Spleen (tissue), 7 donors: ENCODE measurements at regions not wholly inside any gene's neighbourhood (a gene's known extent, or its start where the extent isn't known, plus 50 kb on each side); places are given as distances from the start of the nearest gene placed in this dataset.

Experiments
- CTCF ChIP-seq, 11 experiments: fragments of 200-600 bp in 7 of 11; fragments of 450-650 bp in 4 of 11; sonication (generic) in 4 of 11; IDR thresholded peaks in 8 of 11; conservative IDR thresholded peaks in 3 of 11; 1 replicate in 7 of 11; 2 replicates in 4 of 11; pipeline versions ENCODE4 v1.4.0 to v1.8.0; 2016 to 2021; ENCODE audit warnings: antibody characterized with exemption in 11 of 11, inconsistent platforms in 4 of 11, mild to moderate bottlenecking in 1 of 11
- POLR2A ChIP-seq, 3 donors: fragments of 450-650 bp; IDR thresholded peaks; one replicate each; pipeline ENCODE4 v1.5.1; 2017; ENCODE audit warnings: antibody characterized with exemption in 3 of 3, mild to moderate bottlenecking in 1 of 3
- POLR2AphosphoS5 ChIP-seq, 3 donors: sonication (generic); formaldehyde crosslinking; IDR thresholded peaks; one replicate each; pipeline ENCODE4 v1.5.1; 2017; ENCODE audit warnings: antibody characterized with exemption in 3 of 3
- donor health status: DM: no; HTN: no; CAD: no; lungs with moderate emphysema.
- donor health status: DM: no; HTN: no; CAD: no.
- donor health status: DM: no; HTN: no; CAD: no.

DNA sequence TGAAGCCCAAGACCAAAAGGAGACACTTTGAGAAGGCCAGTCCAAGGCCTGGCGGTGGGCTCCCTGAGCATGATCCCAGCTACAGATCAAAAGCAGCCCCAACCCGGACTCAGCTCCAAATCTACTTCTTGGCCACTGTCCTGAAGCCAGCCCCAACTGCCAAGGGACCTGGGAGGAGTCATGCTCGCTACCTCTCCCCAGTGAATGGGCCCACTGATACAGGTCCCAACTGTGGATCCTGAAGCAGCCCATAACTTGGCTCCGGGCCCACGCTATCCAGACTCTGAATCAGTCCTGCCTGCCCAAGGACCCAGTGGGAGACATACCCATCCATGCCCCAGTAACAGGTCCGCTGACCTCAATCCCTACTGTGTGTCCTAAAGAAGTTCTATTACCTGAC, 1545.3 kb upstream of the C9orf72 start:
- TF ChIP-seq CTCF (IDR thresholded peaks at IDR 0.05 in 8 of 11, conservative IDR thresholded peaks at IDR 0.05 in 3 of 11): no peak
- no peak for TF ChIP-seq POLR2A (IDR thresholded peaks at IDR 0.05)
- TF ChIP-seq POLR2AphosphoS5 (IDR thresholded peaks at IDR 0.05): no peak
